Loucy (cell line): ENCODE measurements at regions not wholly inside any gene's neighbourhood (a gene's known extent, or its start where the extent isn't known, plus 50 kb on each side); places are given as distances from the start of the nearest gene placed in this dataset.

Experiments
- H2AFZ ChIP-seq: fragments of 200-600 bp; sonication (generic); 2 replicates; pipeline ENCODE4 v1.6.0; 2016; ENCODE audit warnings: antibody characterized with exemption, mild to moderate bottlenecking, low read length, moderate library complexity
- H3F3A ChIP-seq: fragments of 200-600 bp; 2 replicates; pipeline ENCODE4 v1.6.0; 2016; ENCODE audit warnings: antibody characterized with exemption, low read depth, mild to moderate bottlenecking
- H3K27me3 ChIP-seq: fragments of 200-600 bp; sonication (generic); 2 replicates; pipeline ENCODE4 v1.6.1; 2014; ENCODE audit warnings: low read length, mild to moderate bottlenecking; ENCODE audit not compliant: insufficient read depth, poor library complexity, severe bottlenecking
- H3K36me3 ChIP-seq: fragments of 200-600 bp; sonication (generic); 2 replicates; pipeline ENCODE4 v1.6.1; 2016; ENCODE audit warnings: low read length; ENCODE audit not compliant: insufficient read depth
- H3K4me1 ChIP-seq: fragments of 200-600 bp; sonication (generic); 2 replicates; pipeline ENCODE4 v1.5.1; 2014; ENCODE audit warnings: low read length, mild to moderate bottlenecking; ENCODE audit not compliant: insufficient read depth, poor library complexity, severe bottlenecking
- H3K4me2 ChIP-seq: fragments of 200-600 bp; sonication (generic); 2 replicates; pipeline ENCODE4 v1.6.0; 2014; ENCODE audit warnings: antibody characterized with exemption, low read length, low read depth, mild to moderate bottlenecking; ENCODE audit not compliant: poor library complexity, severe bottlenecking
- H3K4me3 ChIP-seq: fragments of 200-600 bp; sonication (generic); 2 replicates; pipeline ENCODE4 v1.5.1; 2014; ENCODE audit warnings: low read length, mild to moderate bottlenecking, mixed read lengths; ENCODE audit not compliant: poor library complexity, severe bottlenecking
- H3K79me2 ChIP-seq: fragments of 200-600 bp; sonication (generic); 2 replicates; pipeline ENCODE4 v1.6.1; 2014; ENCODE audit warnings: low read length; ENCODE audit not compliant: insufficient read depth
- H3K9ac ChIP-seq: fragments of 200-600 bp; sonication (generic); 2 replicates; pipeline ENCODE4 v1.6.0; 2014; ENCODE audit warnings: mild to moderate bottlenecking, low read depth, low read length, moderate library complexity; ENCODE audit not compliant: poor library complexity, severe bottlenecking
- H3K9me2 ChIP-seq: fragments of 200-600 bp; sonication (generic); replicated peaks from 2 replicates; pipeline ENCODE4 v1.6.1; 2016; ENCODE audit warnings: low read depth, low read length, mixed read lengths
- H3K9me3 ChIP-seq: fragments of 200-600 bp; sonication (generic); 2 replicates; pipeline ENCODE4 v1.6.1; 2014; ENCODE audit warnings: mild to moderate bottlenecking, antibody characterized with exemption, low read length, low read depth; ENCODE audit not compliant: insufficient read depth
- H4K20me1 ChIP-seq: fragments of 200-600 bp; sonication (generic); 2 replicates; pipeline ENCODE4 v1.6.0; 2014; ENCODE audit warnings: antibody characterized with exemption, low read length, mild to moderate bottlenecking; ENCODE audit not compliant: insufficient read depth, poor library complexity, severe bottlenecking
- CTCF ChIP-seq: fragments of 200-600 bp; sonication (generic); conservative IDR thresholded peaks from 2 replicates; pipeline ENCODE4 v1.5.1; 2014; ENCODE audit warnings: mild to moderate bottlenecking, antibody characterized with exemption, low read length
- EZH2phosphoT487 ChIP-seq: fragments of 200-600 bp; IDR thresholded peaks from 2 replicates; pipeline ENCODE4 v1.6.1; 2018; ENCODE audit warnings: antibody characterized with exemption, mild to moderate bottlenecking, moderate library complexity, borderline replicate concordance

DNA sequence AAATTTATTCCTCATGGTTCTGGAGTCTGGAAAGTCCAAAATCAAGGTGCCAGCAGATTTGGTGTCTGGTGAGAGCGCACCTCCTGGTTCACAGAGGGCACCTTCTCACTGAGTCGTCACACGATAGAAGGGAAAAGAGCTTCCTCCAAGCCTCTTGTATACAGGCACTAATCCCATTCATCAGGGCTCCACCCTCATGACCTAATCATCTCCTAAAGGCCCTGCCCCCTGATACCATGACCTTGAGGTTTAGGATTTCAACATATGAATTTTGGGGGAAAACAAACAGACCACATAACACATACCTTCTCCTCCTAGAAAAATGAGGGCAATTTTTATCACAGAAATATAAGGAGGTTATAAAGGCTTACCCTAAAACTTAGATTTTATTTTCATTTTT is 88.0 kb upstream of the NFIA start:
- no peak overlapping the region for H3K9ac ChIP-seq
- no peaks in the 10 kb centered on the region for H3K9me3 ChIP-seq
- H3F3A ChIP-seq = no peaks in the 10 kb centered on the region
- TF ChIP-seq CTCF (no peak), EZH2phosphoT487 (no peak)
- H3K9me2 ChIP-seq = no peaks in the 10 kb centered on the region
- H3K4me3 ChIP-seq = no peak overlapping the region
- H3K36me3 ChIP-seq = no peaks in the 10 kb centered on the region
- no peaks in the 10 kb centered on the region for H3K27me3 ChIP-seq
- peaks cover 7% of the 10 kb centered on the region for H3K4me1 ChIP-seq
- H2AFZ ChIP-seq = no peak overlapping the region
- no peaks in the 10 kb centered on the region for H4K20me1 ChIP-seq
- H3K4me2 ChIP-seq = no peak overlapping the region
- no peaks in the 10 kb centered on the region for H3K79me2 ChIP-seq

GRCh38 chr1:60992165-60992564 is 90.2 kb upstream of the NFIA start:
- H3K79me2 ChIP-seq = no peaks in the 10 kb centered on the region
- H4K20me1 ChIP-seq = no peaks in the 10 kb centered on the region
- no peak for TF ChIP-seq EZH2phosphoT487
- no peak for TF ChIP-seq CTCF
- H3K9me2 ChIP-seq = no peaks in the 10 kb centered on the region
- peaks cover 7% of the 10 kb centered on the region for H3K4me1 ChIP-seq
- no peaks in the 10 kb centered on the region for H3K27me3 ChIP-seq
- no peak overlapping the region for H2AFZ ChIP-seq
- H3K4me2 ChIP-seq = no peak overlapping the region
- H3K36me3 ChIP-seq = no peaks in the 10 kb centered on the region
- H3K9ac ChIP-seq = no peak overlapping the region
- no peaks in the 10 kb centered on the region for H3F3A ChIP-seq
- no peak overlapping the region for H3K4me3 ChIP-seq
- no peaks in the 10 kb centered on the region for H3K9me3 ChIP-seq

DNA sequence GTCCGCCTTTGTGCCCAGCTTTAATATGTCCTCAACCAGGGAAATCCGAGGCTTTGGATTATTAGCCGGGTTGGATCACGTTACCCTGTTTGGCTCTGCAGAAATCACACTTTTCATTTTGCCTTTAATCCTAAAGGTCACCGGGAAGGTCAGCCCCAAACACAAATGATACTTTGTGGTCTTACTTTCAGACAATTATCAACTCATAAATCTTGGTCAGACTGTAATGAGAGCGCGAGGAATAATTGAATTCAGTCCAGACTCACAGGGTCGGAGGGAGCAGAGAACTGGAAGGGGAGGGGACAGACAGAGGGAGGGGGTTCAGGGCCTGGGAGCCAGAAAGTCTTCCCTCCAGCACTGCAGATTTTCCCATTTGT is 91.7 kb upstream of the NFIA start:
- Histone ChIP-seq H3K79me2 (no peaks in the 10 kb centered on the region), H3K4me1 (peaks cover 7% of the 10 kb centered on the region), H2AFZ (no peak overlapping the region), H3K9me3 (no peaks in the 10 kb centered on the region), H3K4me2 (no peak overlapping the region), H3K9ac (no peak overlapping the region), H3F3A (no peaks in the 10 kb centered on the region), H3K9me2 (no peaks in the 10 kb centered on the region), H4K20me1 (no peaks in the 10 kb centered on the region), H3K4me3 (no peak overlapping the region), H3K27me3 (no peaks in the 10 kb centered on the region), H3K36me3 (no peaks in the 10 kb centered on the region)
- TF ChIP-seq CTCF (no peak), EZH2phosphoT487 (no peak)
